ENCODE measurements at regions not wholly inside any gene's neighbourhood (a gene's known extent, or its start where the extent isn't known, plus 50 kb on each side); places are given as distances from the start of the nearest gene placed in this dataset.
"Not testable (repeated sequence)": the region's sequence is repeated elsewhere in the genome, so short reads cannot be mapped to it uniquely, and the experiment has no call there.

GRCh38 chr5:56733580-56733979, 81.8 kb upstream of the MAP3K1 start:
- intact Hi-C loops (cut with DNase I; ENCODE audit: low total_unique reads): no loop called here
- in situ Hi-C loops (cut with MboI; ENCODE audit: low sequenced_read_pairs in 4 of 4): no loop called here
- Histone ChIP-seq H3K27ac (no peak overlapping the region), H3K36me3 (no peaks in the 10 kb centered on the region), H3K4me1 (peaks cover 0 to 6% of the 10 kb centered on the region in 2 donors), H3K9me3 (no peaks in the 10 kb centered on the region), H3K4me3 (no peak overlapping the region), H3K27me3 (no peaks in the 10 kb centered on the region)
- TF ChIP-seq POLR2A (IDR thresholded peaks at IDR 0.05): no peak
- no peak for TF ChIP-seq CTCF (IDR thresholded peaks at IDR 0.05 in 4 of 5, conservative IDR thresholded peaks at IDR 0.05 in 1 of 5)
- ATAC-seq: no peak
- no peak for DNase-seq

GRCh38 chr5:56732121-56732520, 83.2 kb upstream of the MAP3K1 start:
- Histone ChIP-seq H3K4me1 (peaks cover 0 to 6% of the 10 kb centered on the region in 2 donors), H3K9me3 (no peaks in the 10 kb centered on the region), H3K27ac (no peak overlapping the region), H3K4me3 (no peak overlapping the region), H3K36me3 (no peaks in the 10 kb centered on the region), H3K27me3 (no peaks in the 10 kb centered on the region)
- in situ Hi-C loops (cut with MboI; ENCODE audit: low sequenced_read_pairs in 4 of 4) (no loop called here), intact Hi-C loops (cut with DNase I; ENCODE audit: low total_unique reads) (no loop called here)
- DNase-seq (no peak), ATAC-seq (no peak)
- TF ChIP-seq POLR2A (IDR thresholded peaks at IDR 0.05) (no peak), CTCF (IDR thresholded peaks at IDR 0.05 in 4 of 5, conservative IDR thresholded peaks at IDR 0.05 in 1 of 5) (no peak)

DNA sequence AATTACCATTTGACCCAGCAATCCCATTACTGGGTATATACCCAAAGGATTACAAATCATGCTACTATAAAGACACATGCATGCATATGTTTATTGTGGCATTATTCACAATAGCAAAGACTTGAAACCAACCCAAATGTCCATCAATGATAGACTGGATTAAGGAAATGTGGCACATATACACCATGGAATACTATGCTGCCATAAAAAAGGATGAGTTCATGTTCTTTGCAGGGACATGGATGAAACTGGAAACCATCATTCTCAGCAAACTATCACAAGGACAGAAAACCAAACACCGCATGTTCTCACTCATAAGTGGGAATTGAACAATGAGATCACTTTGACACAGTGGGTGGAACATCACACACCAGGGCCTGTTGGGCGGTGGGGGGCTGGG, 83.9 kb upstream of the MAP3K1 start:
- H3K27me3 ChIP-seq; in situ Hi-C loops (cut with MboI; ENCODE audit: low sequenced_read_pairs in 4 of 4): not testable (repeated sequence)

DNA sequence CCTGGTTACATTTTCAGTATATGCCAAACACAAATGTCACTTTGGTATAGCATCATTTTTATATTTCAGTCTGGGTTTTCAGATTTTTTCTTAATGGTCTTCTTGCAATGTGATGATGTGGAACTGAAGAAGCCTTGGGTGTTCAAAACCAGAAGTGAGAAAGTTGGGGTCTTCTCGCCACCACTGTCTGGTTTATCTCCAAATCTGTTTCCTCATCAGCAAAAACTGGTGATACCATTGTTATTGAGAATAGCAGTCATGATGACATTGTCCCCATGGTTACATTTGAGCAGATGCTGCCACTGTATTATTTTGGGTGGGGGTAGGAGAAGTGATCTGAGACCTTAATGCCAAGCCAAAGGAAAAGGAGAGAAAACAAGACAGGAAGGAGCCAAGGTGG, 85.9 kb upstream of the MAP3K1 start:
- Histone ChIP-seq H3K9me3 (no peaks in the 10 kb centered on the region), H3K27ac (no peak overlapping the region), H3K27me3 (no peaks in the 10 kb centered on the region), H3K4me1 (peaks cover 0 to 4% of the 10 kb centered on the region in 2 donors), H3K36me3 (no peaks in the 10 kb centered on the region), H3K4me3 (no peak overlapping the region)
- TF ChIP-seq POLR2A (IDR thresholded peaks at IDR 0.05) (no peak), CTCF (IDR thresholded peaks at IDR 0.05 in 4 of 5, conservative IDR thresholded peaks at IDR 0.05 in 1 of 5) (no peak)
- in situ Hi-C loops (cut with MboI; ENCODE audit: low sequenced_read_pairs in 4 of 4): no loop called here
- intact Hi-C loops (cut with DNase I; ENCODE audit: low total_unique reads): no loop called here
- ATAC-seq: no peak
- no peak for DNase-seq

More for the DNA sequence above, 83.9 kb upstream of the MAP3K1 start:
- intact Hi-C loops (cut with DNase I; ENCODE audit: low total_unique reads); H3K4me3 ChIP-seq; H3K36me3 ChIP-seq; H3K27ac ChIP-seq; H3K9me3 ChIP-seq; DNase-seq; ATAC-seq; H3K4me1 ChIP-seq: not testable (repeated sequence)

DNA sequence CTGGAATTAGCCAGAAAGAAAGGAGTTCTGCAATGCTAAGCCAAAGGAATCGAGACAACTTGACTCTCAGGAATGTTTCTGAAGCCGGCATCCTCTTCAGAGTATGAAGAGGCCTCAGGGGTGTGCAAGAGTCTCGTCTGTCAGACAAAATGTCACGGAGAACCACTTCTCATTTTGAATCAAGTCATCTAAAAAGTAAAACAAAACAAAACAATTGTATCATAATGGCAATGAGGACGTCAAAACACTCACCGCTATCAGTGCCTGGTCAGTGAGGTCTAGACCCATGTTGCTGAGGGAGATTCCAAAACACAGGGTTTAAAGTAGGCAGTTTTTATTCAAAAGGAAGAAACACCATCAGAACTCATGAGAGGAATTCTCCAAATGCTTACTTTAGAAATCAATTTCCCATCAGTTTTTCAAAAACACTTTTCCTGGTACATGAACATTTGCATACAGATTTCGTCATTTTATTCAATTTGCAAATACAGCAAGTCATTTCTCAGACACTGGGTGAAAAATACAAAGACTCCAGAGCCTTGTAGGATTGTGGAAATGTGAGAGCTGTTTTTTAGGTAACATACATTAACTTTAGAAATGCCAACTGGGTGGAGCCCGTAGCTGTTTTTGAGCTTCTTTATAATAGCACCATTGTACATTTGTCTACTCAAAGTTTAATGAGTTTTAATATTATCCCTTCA, 89.5 kb upstream of the MAP3K1 start:
- no peak for DNase-seq
- intact Hi-C loops (cut with DNase I; ENCODE audit: low total_unique reads) (no loop called here), in situ Hi-C loops (cut with MboI; ENCODE audit: low sequenced_read_pairs in 4 of 4) (no loop called here)
- Histone ChIP-seq H3K27me3 (no peaks in the 10 kb centered on the region), H3K4me3 (no peak overlapping the region), H3K27ac (no peak overlapping the region), H3K9me3 (no peaks in the 10 kb centered on the region), H3K36me3 (no peaks in the 10 kb centered on the region), H3K4me1 (no peaks in the 10 kb centered on the region)
- ATAC-seq: no peak
- no peak for TF ChIP-seq POLR2A (IDR thresholded peaks at IDR 0.05)
- no peak for TF ChIP-seq CTCF (IDR thresholded peaks at IDR 0.05 in 4 of 5, conservative IDR thresholded peaks at IDR 0.05 in 1 of 5)

DNA sequence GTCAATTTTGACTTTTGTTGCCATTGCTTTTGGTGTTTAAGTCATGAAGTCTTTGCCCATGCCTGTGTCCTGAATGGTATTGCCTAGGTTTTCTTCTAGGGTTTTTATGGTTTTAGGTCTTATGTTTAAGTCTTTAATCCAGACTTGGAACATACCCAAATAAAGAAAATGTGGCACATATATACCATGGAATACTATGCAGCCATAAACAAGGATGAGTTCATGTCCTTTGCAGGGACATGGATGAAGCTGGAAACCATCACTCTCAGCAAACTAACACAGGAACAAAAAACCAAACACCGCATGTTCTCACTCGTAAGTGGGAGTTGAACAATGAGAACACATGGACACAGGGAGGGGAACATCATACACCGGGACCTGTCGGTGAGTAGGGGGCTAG, 90.5 kb upstream of the MAP3K1 start:
- not testable (repeated sequence) for ATAC-seq

More for the DNA sequence above, 90.5 kb upstream of the MAP3K1 start:
- DNase-seq; H3K27ac ChIP-seq; H3K27me3 ChIP-seq; H3K9me3 ChIP-seq; H3K4me1 ChIP-seq; H3K4me3 ChIP-seq; H3K36me3 ChIP-seq; in situ Hi-C loops (cut with MboI; ENCODE audit: low sequenced_read_pairs in 4 of 4); intact Hi-C loops (cut with DNase I; ENCODE audit: low total_unique reads): not testable (repeated sequence)

Data from gastrocnemius medialis (tissue), 4 donors.